Thymus (tissue), 11 donors: ENCODE measurements at regions not wholly inside any gene's neighbourhood (a gene's known extent, or its start where the extent isn't known, plus 50 kb on each side); places are given as distances from the start of the nearest gene placed in this dataset.

Source experiments
- DNase-seq, 9 donors: peaks; one replicate each; pipeline ENCODE4 v3.0.0-alpha.2; 2013; ENCODE audit warnings: low spot score in 9 of 9, low read depth in 6 of 9, missing footprints in 1 of 9
- H3K27ac ChIP-seq, 2 donors: one replicate each; pipeline ENCODE4 v1.5.1; 2013; ENCODE audit warnings: control low read depth in 1 of 2, low read depth in 1 of 2, low read length in 1 of 2, mild to moderate bottlenecking in 1 of 2, moderate library complexity in 1 of 2
- H3K27me3 ChIP-seq, 2 donors: one replicate each; pipeline ENCODE4 v1.5.1; 2013; ENCODE audit warnings: low read length in 1 of 2; ENCODE audit not compliant: control insufficient read depth in 2 of 2, insufficient read depth in 1 of 2
- H3K36me3 ChIP-seq, 2 donors: one replicate each; pipeline ENCODE4 v1.5.1; 2013; ENCODE audit warnings: low read length in 1 of 2, mild to moderate bottlenecking in 1 of 2, moderate library complexity in 1 of 2; ENCODE audit not compliant: control insufficient read depth in 2 of 2, insufficient read depth in 2 of 2
- H3K4me1 ChIP-seq, 2 donors: one replicate each; pipeline ENCODE4 v1.5.1; 2013; ENCODE audit warnings: low read length in 2 of 2; ENCODE audit not compliant: control insufficient read depth in 2 of 2, insufficient read depth in 2 of 2
- H3K4me3 ChIP-seq, 2 donors: one replicate each; pipeline ENCODE4 v1.5.1; 2013; ENCODE audit warnings: low read length in 2 of 2, control low read depth in 1 of 2, mild to moderate bottlenecking in 1 of 2
- H3K9me3 ChIP-seq, 2 donors: one replicate each; pipeline ENCODE4 v1.5.1; 2013; ENCODE audit warnings: low read length in 1 of 2, mild to moderate bottlenecking in 1 of 2; ENCODE audit not compliant: control insufficient read depth in 2 of 2, insufficient read depth in 1 of 2
- WGBS: extraction: QIAGEN DNeasy Blood & Tissue Kit; methylation state at CpG from one replicate; pipeline ENCODE4 v1.1.7; 2013; 5-methylcytosine and 5-hydroxymethylcytosine counted together
- donor health status: healthy.

GRCh38 chr6:33954453-33954852 is 150.7 kb upstream of the MLN start:
- no peaks in the 10 kb centered on the region for H3K9me3 ChIP-seq
- H3K27ac ChIP-seq, result no peak overlapping the region
- no peaks in the 10 kb centered on the region for H3K36me3 ChIP-seq
- H3K27me3 ChIP-seq, result peaks cover 0 to 2% of the 10 kb centered on the region in 2 donors
- no peak for DNase-seq
- no peaks in the 10 kb centered on the region for H3K4me1 ChIP-seq
- H3K4me3 ChIP-seq, result no peak overlapping the region
- WGBS, result 61% methylated on average over 3 of the region's 3 CpGs

DNA sequence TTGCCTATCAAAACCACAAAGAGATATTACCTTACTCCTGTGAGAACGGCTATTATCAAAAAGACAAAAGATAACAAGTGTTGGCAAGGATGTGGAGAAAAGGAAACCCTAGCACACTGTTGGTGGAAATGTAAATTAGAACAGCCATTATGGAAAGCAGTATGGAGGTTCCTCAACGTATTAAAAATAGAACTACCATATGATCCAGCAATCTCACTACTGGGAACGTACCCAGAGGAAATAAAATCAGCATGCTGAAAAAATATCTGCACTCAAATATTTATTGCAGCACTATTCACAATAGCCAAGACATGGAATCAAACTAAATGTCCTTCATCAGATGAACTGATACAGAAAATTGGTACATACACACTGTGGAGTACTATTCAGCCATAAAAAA is 149.4 kb upstream of the MLN start:
- no peak overlapping the region for H3K27ac ChIP-seq
- no peaks in the 10 kb centered on the region for H3K4me1 ChIP-seq
- 84% methylated on average over 3 of the region's 3 CpGs for WGBS
- H3K4me3 ChIP-seq, result no peak overlapping the region
- H3K36me3 ChIP-seq, result no peaks in the 10 kb centered on the region
- no peaks in the 10 kb centered on the region for H3K9me3 ChIP-seq
- no peak for DNase-seq
- no peaks in the 10 kb centered on the region for H3K27me3 ChIP-seq

GRCh38 chr6:33952016-33952415 is 148.2 kb upstream of the MLN start:
- 92% methylated on average over 4 of the region's 4 CpGs for WGBS
- Histone ChIP-seq H3K9me3 (no peaks in the 10 kb centered on the region), H3K27ac (no peak overlapping the region), H3K36me3 (no peaks in the 10 kb centered on the region), H3K4me3 (no peak overlapping the region), H3K27me3 (no peaks in the 10 kb centered on the region), H3K4me1 (no peaks in the 10 kb centered on the region)
- no peak for DNase-seq

DNA sequence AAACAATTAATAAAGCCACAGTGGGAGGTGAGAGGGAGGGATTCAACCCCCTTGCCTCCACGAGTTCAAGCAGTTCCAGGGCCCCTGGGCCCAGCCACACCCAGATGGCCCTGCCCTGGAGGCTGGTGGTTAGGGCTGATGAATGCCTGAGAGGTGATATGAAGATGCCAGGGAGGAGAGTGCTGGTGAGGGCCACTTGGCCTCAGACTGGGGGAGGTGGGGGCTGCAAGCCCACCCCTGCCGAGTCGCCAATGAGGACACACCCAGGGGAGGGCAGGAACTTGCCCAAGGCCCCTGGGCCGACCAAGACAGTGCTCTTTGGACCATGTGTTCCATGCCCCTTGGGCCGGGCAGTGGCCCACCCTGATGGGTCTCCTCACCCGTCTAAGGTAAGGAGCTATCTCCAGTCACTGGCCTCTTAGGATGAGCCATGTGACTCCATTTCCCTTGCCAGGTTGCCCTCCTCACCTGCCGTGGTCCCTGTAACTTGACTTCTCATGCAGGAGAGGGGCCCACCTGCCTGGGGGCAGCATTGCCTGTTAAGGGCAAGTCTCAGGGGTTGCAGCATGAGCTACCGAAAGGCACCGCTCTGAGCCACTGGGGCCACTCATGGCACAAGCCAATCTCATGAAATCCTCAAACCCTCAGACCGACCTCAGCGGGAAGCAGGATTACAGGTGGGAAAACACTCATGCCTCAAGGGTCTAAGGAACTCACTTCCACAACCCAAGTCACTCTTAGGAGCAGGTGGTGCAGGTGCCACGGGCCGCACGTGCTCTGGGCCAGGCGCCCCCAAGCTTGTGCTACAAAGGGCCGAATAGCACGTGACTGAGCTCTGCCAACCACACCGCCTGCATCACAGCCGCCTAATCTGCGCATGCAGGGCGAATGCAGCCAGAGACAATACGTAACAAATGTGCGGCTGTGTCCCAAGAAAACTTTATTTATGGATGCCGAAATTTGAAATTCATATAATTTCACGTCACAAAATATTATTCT is 147.4 kb upstream of the MLN start:
- Histone ChIP-seq H3K36me3 (no peaks in the 10 kb centered on the region), H3K27me3 (no peaks in the 10 kb centered on the region), H3K4me1 (no peaks in the 10 kb centered on the region), H3K9me3 (no peaks in the 10 kb centered on the region), H3K27ac (no peak overlapping the region), H3K4me3 (no peak overlapping the region)
- 96% methylated on average over 25 of the region's 25 CpGs for WGBS
- DNase-seq, result no peak

GRCh38 chr6:33950472-33950881 is 146.7 kb upstream of the MLN start:
- WGBS, result 86% methylated on average over 2 of the region's 2 CpGs
- no peak for DNase-seq

GRCh38 chr6:33949877-33950435 is 146.2 kb upstream of the MLN start:
- Histone ChIP-seq H3K4me3 (no peak overlapping the region), H3K27ac (no peak overlapping the region), H3K4me1 (no peaks in the 10 kb centered on the region), H3K36me3 (no peaks in the 10 kb centered on the region), H3K9me3 (no peaks in the 10 kb centered on the region), H3K27me3 (peaks cover 0 to 1% of the 10 kb centered on the region in 2 donors)
- DNase-seq, result no peak
- 93% methylated on average over 9 of the region's 9 CpGs for WGBS

More at GRCh38 chr6:33950472-33950881, 146.7 kb upstream of the MLN start:
- H3K36me3 ChIP-seq, result no peaks in the 10 kb centered on the region
- H3K27me3 ChIP-seq, result no peaks in the 10 kb centered on the region
- H3K9me3 ChIP-seq, result no peaks in the 10 kb centered on the region
- H3K4me1 ChIP-seq, result no peaks in the 10 kb centered on the region
- H3K4me3 ChIP-seq, result no peak overlapping the region
- no peak overlapping the region for H3K27ac ChIP-seq

- Histone ChIP-seq H3K4me1 (no peaks in the 10 kb centered on the region), H3K4me3 (no peak overlapping the region), H3K36me3 (no peaks in the 10 kb centered on the region), H3K27me3 (peaks cover 0 to 4% of the 10 kb centered on the region in 2 donors), H3K9me3 (no peaks in the 10 kb centered on the region), H3K27ac (no peak overlapping the region)
- DNase-seq, result no peak
- 92% methylated on average over 5 of the region's 5 CpGs for WGBS
These were observed 145.3 kb upstream of the MLN start for GRCh38 chr6:33949111-33949510.

DNA sequence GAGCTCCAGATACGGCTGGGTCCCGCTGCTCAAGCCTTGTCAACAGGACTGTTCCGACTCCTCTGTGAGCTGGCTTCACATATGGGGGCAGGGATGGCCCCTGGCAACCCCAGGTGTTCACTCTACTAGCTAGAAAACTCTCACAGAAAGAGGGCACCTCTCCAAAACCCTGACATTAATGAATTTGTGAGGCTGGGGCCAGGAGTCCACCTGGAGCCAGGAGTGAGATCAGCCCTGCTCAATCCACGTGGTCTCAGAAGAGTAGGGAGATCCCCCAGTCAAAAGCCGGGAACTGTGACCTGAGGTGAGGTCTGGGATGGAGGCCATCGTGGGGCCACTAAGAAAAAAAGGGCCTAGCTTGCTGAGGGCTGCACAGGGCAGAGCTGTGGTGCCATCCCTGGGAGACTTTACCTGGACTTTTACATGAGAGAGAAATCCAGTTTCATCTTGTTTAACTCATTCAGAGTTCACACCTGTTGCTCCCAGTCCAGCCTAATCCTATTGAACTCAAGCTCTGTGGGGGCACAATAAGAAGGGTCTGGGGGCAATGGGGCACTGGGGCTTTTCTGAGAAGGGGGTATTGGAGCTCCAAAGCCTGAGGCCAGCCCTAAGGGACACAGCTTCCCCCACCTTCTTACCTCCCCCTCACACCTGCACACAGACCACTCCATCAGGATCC is 144.3 kb upstream of the MLN start:
- Histone ChIP-seq H3K9me3 (no peaks in the 10 kb centered on the region), H3K4me1 (no peaks in the 10 kb centered on the region), H3K27ac (no peak overlapping the region), H3K27me3 (peaks cover 0 to 4% of the 10 kb centered on the region in 2 donors), H3K36me3 (no peaks in the 10 kb centered on the region), H3K4me3 (no peak overlapping the region)
- DNase-seq, result no peak
- 94% methylated on average over 6 of the region's 6 CpGs for WGBS

DNA sequence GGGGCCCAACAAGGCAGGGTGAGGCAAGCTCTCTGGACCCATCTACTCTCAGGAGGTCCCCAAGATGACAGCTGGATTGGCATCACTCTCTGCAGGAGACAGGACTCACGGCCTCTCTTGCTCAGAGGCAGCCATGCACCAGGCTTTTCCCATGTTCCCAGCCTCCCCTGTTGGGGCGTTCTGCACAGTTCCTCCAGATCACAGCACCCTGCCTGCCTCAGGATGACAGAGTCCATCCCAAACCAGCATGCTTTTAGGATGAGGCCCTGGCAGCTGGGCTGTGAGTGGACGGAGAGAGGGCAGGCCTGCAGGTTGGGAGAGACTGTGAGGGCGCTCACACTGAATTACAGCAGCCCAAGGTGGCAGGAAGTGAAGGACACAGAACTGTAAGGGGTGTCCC is 143.2 kb upstream of the MLN start:
- no peak for DNase-seq
- WGBS, result 72% methylated on average over 4 of the region's 4 CpGs

More for the DNA sequence above, 143.2 kb upstream of the MLN start:
- Histone ChIP-seq H3K27ac (no peak overlapping the region), H3K27me3 (peaks cover 0 to 4% of the 10 kb centered on the region in 2 donors), H3K4me3 (no peak overlapping the region), H3K4me1 (no peaks in the 10 kb centered on the region), H3K36me3 (no peaks in the 10 kb centered on the region), H3K9me3 (no peaks in the 10 kb centered on the region)
